Loucy (cell line): ENCODE measurements at regions not wholly inside any gene's neighbourhood (a gene's known extent, or its start where the extent isn't known, plus 50 kb on each side); places are given as distances from the start of the nearest gene placed in this dataset.

Experiments used
- H2AFZ ChIP-seq: fragments of 200-600 bp; sonication (generic); 2 replicates; pipeline ENCODE4 v1.6.0; 2016; ENCODE audit warnings: antibody characterized with exemption, mild to moderate bottlenecking, low read length, moderate library complexity
- H3F3A ChIP-seq: fragments of 200-600 bp; 2 replicates; pipeline ENCODE4 v1.6.0; 2016; ENCODE audit warnings: antibody characterized with exemption, low read depth, mild to moderate bottlenecking
- H3K27me3 ChIP-seq: fragments of 200-600 bp; sonication (generic); 2 replicates; pipeline ENCODE4 v1.6.1; 2014; ENCODE audit warnings: low read length, mild to moderate bottlenecking; ENCODE audit not compliant: insufficient read depth, poor library complexity, severe bottlenecking
- H3K36me3 ChIP-seq: fragments of 200-600 bp; sonication (generic); 2 replicates; pipeline ENCODE4 v1.6.1; 2016; ENCODE audit warnings: low read length; ENCODE audit not compliant: insufficient read depth
- H3K4me1 ChIP-seq: fragments of 200-600 bp; sonication (generic); 2 replicates; pipeline ENCODE4 v1.5.1; 2014; ENCODE audit warnings: low read length, mild to moderate bottlenecking; ENCODE audit not compliant: insufficient read depth, poor library complexity, severe bottlenecking
- H3K4me2 ChIP-seq: fragments of 200-600 bp; sonication (generic); 2 replicates; pipeline ENCODE4 v1.6.0; 2014; ENCODE audit warnings: antibody characterized with exemption, low read length, low read depth, mild to moderate bottlenecking; ENCODE audit not compliant: poor library complexity, severe bottlenecking
- H3K4me3 ChIP-seq: fragments of 200-600 bp; sonication (generic); 2 replicates; pipeline ENCODE4 v1.5.1; 2014; ENCODE audit warnings: low read length, mild to moderate bottlenecking, mixed read lengths; ENCODE audit not compliant: poor library complexity, severe bottlenecking
- H3K79me2 ChIP-seq: fragments of 200-600 bp; sonication (generic); 2 replicates; pipeline ENCODE4 v1.6.1; 2014; ENCODE audit warnings: low read length; ENCODE audit not compliant: insufficient read depth
- H3K9ac ChIP-seq: fragments of 200-600 bp; sonication (generic); 2 replicates; pipeline ENCODE4 v1.6.0; 2014; ENCODE audit warnings: mild to moderate bottlenecking, low read depth, low read length, moderate library complexity; ENCODE audit not compliant: poor library complexity, severe bottlenecking
- H3K9me2 ChIP-seq: fragments of 200-600 bp; sonication (generic); replicated peaks from 2 replicates; pipeline ENCODE4 v1.6.1; 2016; ENCODE audit warnings: low read depth, low read length, mixed read lengths
- H3K9me3 ChIP-seq: fragments of 200-600 bp; sonication (generic); 2 replicates; pipeline ENCODE4 v1.6.1; 2014; ENCODE audit warnings: mild to moderate bottlenecking, antibody characterized with exemption, low read length, low read depth; ENCODE audit not compliant: insufficient read depth
- H4K20me1 ChIP-seq: fragments of 200-600 bp; sonication (generic); 2 replicates; pipeline ENCODE4 v1.6.0; 2014; ENCODE audit warnings: antibody characterized with exemption, low read length, mild to moderate bottlenecking; ENCODE audit not compliant: insufficient read depth, poor library complexity, severe bottlenecking
- EZH2phosphoT487 ChIP-seq: fragments of 200-600 bp; IDR thresholded peaks from 2 replicates; pipeline ENCODE4 v1.6.1; 2018; ENCODE audit warnings: antibody characterized with exemption, mild to moderate bottlenecking, moderate library complexity, borderline replicate concordance
- TF ChIP-seq, protein P1 (sequence below): fragments of 200-600 bp; sonication (generic); conservative IDR thresholded peaks from 2 replicates; pipeline ENCODE4 v1.5.1; 2014; ENCODE audit warnings: mild to moderate bottlenecking, antibody characterized with exemption, low read length

DNA sequence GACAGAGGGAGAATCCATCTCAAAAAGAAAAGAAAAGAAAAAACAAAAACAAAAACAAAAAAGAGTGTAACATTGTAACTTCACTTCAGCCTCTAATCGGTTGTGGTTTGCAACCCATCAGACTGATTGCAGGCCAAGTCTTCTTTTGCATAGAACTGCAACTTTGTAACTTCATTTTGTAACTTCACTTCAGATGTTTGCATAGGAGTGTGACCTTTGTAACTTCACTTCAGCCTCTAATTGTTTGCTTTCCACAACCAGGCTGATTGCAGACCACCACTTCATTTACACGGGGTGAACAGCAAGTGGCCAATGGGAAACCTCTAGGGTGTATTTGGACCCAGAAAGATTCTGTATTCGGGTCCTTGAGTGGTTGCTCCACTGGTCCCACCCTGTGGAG, 79.1 kb upstream of the CHMP2B start:
- Histone ChIP-seq H3F3A (no peaks in the 10 kb centered on the region), H3K9me2 (no peaks in the 10 kb centered on the region), H3K4me2 (no peak overlapping the region), H3K9me3 (no peaks in the 10 kb centered on the region), H4K20me1 (no peaks in the 10 kb centered on the region), H3K79me2 (no peaks in the 10 kb centered on the region), H3K36me3 (no peaks in the 10 kb centered on the region), H3K9ac (no peak overlapping the region), H3K27me3 (no peaks in the 10 kb centered on the region), H3K4me3 (no peak overlapping the region), H3K4me1 (no peaks in the 10 kb centered on the region), H2AFZ (no peak overlapping the region)
- TF ChIP-seq, protein P1, sequence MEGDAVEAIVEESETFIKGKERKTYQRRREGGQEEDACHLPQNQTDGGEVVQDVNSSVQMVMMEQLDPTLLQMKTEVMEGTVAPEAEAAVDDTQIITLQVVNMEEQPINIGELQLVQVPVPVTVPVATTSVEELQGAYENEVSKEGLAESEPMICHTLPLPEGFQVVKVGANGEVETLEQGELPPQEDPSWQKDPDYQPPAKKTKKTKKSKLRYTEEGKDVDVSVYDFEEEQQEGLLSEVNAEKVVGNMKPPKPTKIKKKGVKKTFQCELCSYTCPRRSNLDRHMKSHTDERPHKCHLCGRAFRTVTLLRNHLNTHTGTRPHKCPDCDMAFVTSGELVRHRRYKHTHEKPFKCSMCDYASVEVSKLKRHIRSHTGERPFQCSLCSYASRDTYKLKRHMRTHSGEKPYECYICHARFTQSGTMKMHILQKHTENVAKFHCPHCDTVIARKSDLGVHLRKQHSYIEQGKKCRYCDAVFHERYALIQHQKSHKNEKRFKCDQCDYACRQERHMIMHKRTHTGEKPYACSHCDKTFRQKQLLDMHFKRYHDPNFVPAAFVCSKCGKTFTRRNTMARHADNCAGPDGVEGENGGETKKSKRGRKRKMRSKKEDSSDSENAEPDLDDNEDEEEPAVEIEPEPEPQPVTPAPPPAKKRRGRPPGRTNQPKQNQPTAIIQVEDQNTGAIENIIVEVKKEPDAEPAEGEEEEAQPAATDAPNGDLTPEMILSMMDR, result no peak
- TF ChIP-seq EZH2phosphoT487, result no peak

DNA sequence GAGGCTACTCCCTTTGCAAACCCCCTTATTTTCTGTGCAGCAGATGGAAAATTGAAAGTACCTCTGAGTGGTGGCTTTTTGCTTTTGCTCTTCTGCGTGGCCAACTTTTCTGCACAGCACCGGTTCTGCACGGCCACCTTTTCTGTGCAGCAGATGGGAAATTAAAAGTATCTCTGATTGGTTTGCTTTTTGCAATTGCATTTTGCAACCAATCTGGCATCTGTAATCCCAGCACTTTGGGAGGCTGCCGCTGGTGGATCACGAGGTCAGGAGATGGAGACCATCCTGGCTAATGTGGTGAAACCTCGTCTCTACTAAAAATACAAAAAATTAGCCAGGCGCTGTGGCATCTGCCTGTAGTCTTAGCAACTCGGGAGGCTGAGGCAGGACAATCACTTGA, 79.5 kb upstream of the CHMP2B start:
- Histone ChIP-seq H3K27me3 (no peaks in the 10 kb centered on the region), H3K36me3 (no peaks in the 10 kb centered on the region), H3K4me2 (no peak overlapping the region), H2AFZ (no peak overlapping the region), H3K9me2 (no peaks in the 10 kb centered on the region), H3K4me1 (no peaks in the 10 kb centered on the region), H3K79me2 (no peaks in the 10 kb centered on the region), H3K9me3 (no peaks in the 10 kb centered on the region), H3K9ac (no peak overlapping the region), H3F3A (no peaks in the 10 kb centered on the region), H3K4me3 (no peak overlapping the region), H4K20me1 (no peaks in the 10 kb centered on the region)
- TF ChIP-seq, protein P1, result no peak
- TF ChIP-seq EZH2phosphoT487, result no peak

DNA sequence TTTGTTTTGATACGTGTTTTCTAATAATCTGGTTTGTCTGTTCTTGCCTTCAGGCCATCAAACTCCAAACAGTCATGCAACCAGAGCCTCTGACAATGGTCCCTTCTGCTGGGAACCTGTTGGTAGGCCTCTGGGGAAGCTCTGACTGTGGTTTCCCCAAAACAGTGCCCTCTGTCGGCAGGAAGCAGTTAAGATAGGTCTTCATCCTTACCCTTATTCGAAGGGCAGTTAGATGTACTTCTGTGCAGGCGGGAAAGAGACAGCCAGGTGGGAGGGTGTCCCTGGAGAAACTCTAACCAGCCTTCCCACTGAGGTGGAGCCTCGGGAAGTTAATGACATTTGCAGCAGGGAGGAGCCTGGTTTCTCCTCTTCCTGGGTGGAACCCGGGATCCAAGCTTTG, 81.6 kb upstream of the CHMP2B start:
- Histone ChIP-seq H3K4me3 (no peak overlapping the region), H3F3A (no peaks in the 10 kb centered on the region), H3K4me1 (no peaks in the 10 kb centered on the region), H3K9me2 (no peaks in the 10 kb centered on the region), H3K9ac (no peak overlapping the region), H3K36me3 (no peaks in the 10 kb centered on the region), H3K79me2 (no peaks in the 10 kb centered on the region), H2AFZ (no peak overlapping the region), H3K4me2 (no peak overlapping the region), H4K20me1 (no peaks in the 10 kb centered on the region), H3K9me3 (peaks cover 5% of the 10 kb centered on the region; the same call in 1 of the 2 replicates), H3K27me3 (no peaks in the 10 kb centered on the region)
- no peak for TF ChIP-seq EZH2phosphoT487
- TF ChIP-seq, protein P1, result peak; percentile 65
